ENCODE measurements at regions not wholly inside any gene's neighbourhood (a gene's known extent, or its start where the extent isn't known, plus 50 kb on each side); places are given as distances from the start of the nearest gene placed in this dataset.

GRCh38 chr3:180808823-180809575, 103.5 kb upstream of the FXR1 start:
- Mint-ChIP-seq H3K27ac (no peak overlapping the region), H3K36me3 (no peaks in the 10 kb centered on the region), H3K4me3 (no peak overlapping the region), H3K9me3 (no peaks in the 10 kb centered on the region), H3K27me3 (no peaks in the 10 kb centered on the region), H3K4me1 (no peaks in the 10 kb centered on the region)
- CTCF ChIA-PET, result no interaction called here
- no peak for DNase-seq

- CTCF ChIA-PET, result no interaction called here
- Mint-ChIP-seq H3K4me3 (no peak overlapping the region), H3K9me3 (no peaks in the 10 kb centered on the region), H3K27me3 (no peaks in the 10 kb centered on the region), H3K27ac (no peak overlapping the region), H3K4me1 (no peaks in the 10 kb centered on the region), H3K36me3 (no peaks in the 10 kb centered on the region)
- no peak for DNase-seq
These were observed 92.1 kb upstream of the FXR1 start for GRCh38 chr3:180820400-180820799.

GRCh38 chr3:180825964-180826363, 86.5 kb upstream of the FXR1 start:
- CTCF ChIA-PET, result no interaction called here
- Mint-ChIP-seq H3K36me3 (no peaks in the 10 kb centered on the region), H3K4me3 (no peak overlapping the region), H3K9me3 (no peaks in the 10 kb centered on the region), H3K27ac (no peak overlapping the region), H3K27me3 (no peaks in the 10 kb centered on the region), H3K4me1 (no peaks in the 10 kb centered on the region)
- no peak for DNase-seq

- Mint-ChIP-seq H3K36me3 (no peaks in the 10 kb centered on the region), H3K27me3 (no peaks in the 10 kb centered on the region), H3K4me3 (no peak overlapping the region), H3K4me1 (no peaks in the 10 kb centered on the region), H3K9me3 (no peaks in the 10 kb centered on the region), H3K27ac (no peak overlapping the region)
- CTCF ChIA-PET, result interaction anchor here (0.6 kb wide), 1 partner anchor 1122 kb away, joined by 3 read pairs; no protein-coding TSS in a partner anchor
- no peak for DNase-seq
These were observed 85.3 kb upstream of the FXR1 start for GRCh38 chr3:180827171-180827570.

GRCh38 chr3:180828001-180828720, 84.3 kb upstream of the FXR1 start:
- no peaks in the 10 kb centered on the region for H3K27me3 Mint-ChIP-seq
- CTCF ChIA-PET, result no interaction called here
- H3K9me3 Mint-ChIP-seq, result no peaks in the 10 kb centered on the region
- no peak overlapping the region for H3K4me3 Mint-ChIP-seq
- no peaks in the 10 kb centered on the region for H3K4me1 Mint-ChIP-seq
- H3K27ac Mint-ChIP-seq, result no peak overlapping the region
- no peak for DNase-seq
- H3K36me3 Mint-ChIP-seq, result no peaks in the 10 kb centered on the region

GRCh38 chr3:180828723-180829408, 83.6 kb upstream of the FXR1 start:
- CTCF ChIA-PET, result no interaction called here
- no peak for DNase-seq
- Mint-ChIP-seq H3K4me1 (no peaks in the 10 kb centered on the region), H3K36me3 (no peaks in the 10 kb centered on the region), H3K27me3 (no peaks in the 10 kb centered on the region), H3K27ac (no peak overlapping the region), H3K9me3 (no peaks in the 10 kb centered on the region), H3K4me3 (no peak overlapping the region)

GRCh38 chr3:180829409-180830405, 82.8 kb upstream of the FXR1 start:
- DNase-seq, result no peak
- Mint-ChIP-seq H3K27ac (no peak overlapping the region), H3K27me3 (no peaks in the 10 kb centered on the region), H3K4me1 (no peaks in the 10 kb centered on the region), H3K9me3 (no peaks in the 10 kb centered on the region), H3K36me3 (no peaks in the 10 kb centered on the region), H3K4me3 (no peak overlapping the region)
- CTCF ChIA-PET, result no interaction called here

GRCh38 chr3:180835501-180835900, 77.0 kb upstream of the FXR1 start:
- H3K4me1 Mint-ChIP-seq, result no peaks in the 10 kb centered on the region

GRCh38 chr3:180836766-180837165, 75.7 kb upstream of the FXR1 start:
- CTCF ChIA-PET, result no interaction called here
- H3K4me3 Mint-ChIP-seq, result no peak overlapping the region
- H3K36me3 Mint-ChIP-seq, result no peaks in the 10 kb centered on the region
- H3K4me1 Mint-ChIP-seq, result no peaks in the 10 kb centered on the region
- no peak overlapping the region for H3K27ac Mint-ChIP-seq
- no peaks in the 10 kb centered on the region for H3K27me3 Mint-ChIP-seq
- no peak for DNase-seq
- H3K9me3 Mint-ChIP-seq, result no peaks in the 10 kb centered on the region

More at GRCh38 chr3:180835501-180835900, 77.0 kb upstream of the FXR1 start:
- Mint-ChIP-seq H3K9me3 (no peaks in the 10 kb centered on the region), H3K27ac (no peak overlapping the region), H3K36me3 (no peaks in the 10 kb centered on the region), H3K27me3 (no peaks in the 10 kb centered on the region), H3K4me3 (no peak overlapping the region)
- DNase-seq, result no peak
- CTCF ChIA-PET, result no interaction called here

GRCh38 chr3:180854887-180855286, 57.6 kb upstream of the FXR1 start:
- no peaks in the 10 kb centered on the region for H3K27me3 Mint-ChIP-seq
- H3K9me3 Mint-ChIP-seq, result peaks cover 3% of the 10 kb centered on the region
- no peak overlapping the region for H3K27ac Mint-ChIP-seq
- CTCF ChIA-PET, result interaction anchor here (1.2 kb wide), 1 partner anchor 1043 kb away, joined by 3 read pairs; no protein-coding TSS in a partner anchor
- H3K36me3 Mint-ChIP-seq, result no peaks in the 10 kb centered on the region
- no peaks in the 10 kb centered on the region for H3K4me1 Mint-ChIP-seq
- no peak for DNase-seq
- no peak overlapping the region for H3K4me3 Mint-ChIP-seq

GRCh38 chr3:180855364-180855763, 57.1 kb upstream of the FXR1 start:
- no peak overlapping the region for H3K27ac Mint-ChIP-seq
- CTCF ChIA-PET, result interaction anchor here (1.2 kb wide), 1 partner anchor 1044 kb away, joined by 3 read pairs; no protein-coding TSS in a partner anchor
- H3K4me3 Mint-ChIP-seq, result no peak overlapping the region

GRCh38 chr3:180855956-180856355, 56.5 kb upstream of the FXR1 start:
- H3K4me1 Mint-ChIP-seq, result no peaks in the 10 kb centered on the region

More at GRCh38 chr3:180855364-180855763, 57.1 kb upstream of the FXR1 start:
- Mint-ChIP-seq H3K9me3 (peaks cover 3% of the 10 kb centered on the region), H3K27me3 (no peaks in the 10 kb centered on the region), H3K4me1 (no peaks in the 10 kb centered on the region), H3K36me3 (no peaks in the 10 kb centered on the region)
- DNase-seq, result no peak

GRCh38 chr3:180860180-180860858, 52.2 kb upstream of the FXR1 start:
- H3K9me3 Mint-ChIP-seq, result peaks cover 3% of the 10 kb centered on the region
- no peak overlapping the region for H3K4me3 Mint-ChIP-seq
- H3K36me3 Mint-ChIP-seq, result no peaks in the 10 kb centered on the region
- no peak for DNase-seq
- CTCF ChIA-PET, result no interaction called here
- H3K4me1 Mint-ChIP-seq, result no peaks in the 10 kb centered on the region
- no peak overlapping the region for H3K27ac Mint-ChIP-seq
- no peaks in the 10 kb centered on the region for H3K27me3 Mint-ChIP-seq

More at GRCh38 chr3:180855956-180856355, 56.5 kb upstream of the FXR1 start:
- DNase-seq, result no peak
- Mint-ChIP-seq H3K27ac (no peak overlapping the region), H3K27me3 (no peaks in the 10 kb centered on the region), H3K9me3 (peaks cover 3% of the 10 kb centered on the region), H3K4me3 (no peak overlapping the region), H3K36me3 (no peaks in the 10 kb centered on the region)
- CTCF ChIA-PET, result interaction anchor here (0.7 to 1.2 kb wide), 2 partner anchors 252 to 1044 kb away, joined by 3 to 4 read pairs; no protein-coding TSS in a partner anchor

Measured in activated naive CD4-positive, alpha-beta T cell treated with anti-CD3 and anti-CD28 coated beads, Interleukin-2, amount 10 ng/mL, durations not matched to agents 7 days and 5 days (primary cell).